ENCODE measurements at regions not wholly inside any gene's neighbourhood (a gene's known extent, or its start where the extent isn't known, plus 50 kb on each side); places are given as distances from the start of the nearest gene placed in this dataset.

- no peak overlapping the region for H2AFZ ChIP-seq (ENCODE audit: low read length)
- DNase-seq (ENCODE audit: low read depth in 2 of 2): no peak
Measured at GRCh38 chr10:117673230-117674010, 130.9 kb downstream of the EMX2 start.

GRCh38 chr10:117674201-117674600, 131.7 kb downstream of the EMX2 start:
- H3K27me3 ChIP-seq (ENCODE audit: control insufficient read depth, insufficient read depth, low read length): no peaks in the 10 kb centered on the region
- H3K36me3 ChIP-seq (ENCODE audit: control insufficient read depth, insufficient read depth, low read length): no peaks in the 10 kb centered on the region
- no peak for TF ChIP-seq EZH2 (IDR thresholded peaks at IDR 0.05; ENCODE audit: low read length, missing control alignments)
- H4K20me1 ChIP-seq (ENCODE audit: control insufficient read depth, extremely low read depth, insufficient read depth, low read length): no peaks in the 10 kb centered on the region
- H3K9me3 ChIP-seq (ENCODE audit: control insufficient read depth, insufficient read depth, low read depth, low read length): no peaks in the 10 kb centered on the region
- no peak overlapping the region for H3K9ac ChIP-seq (ENCODE audit: insufficient read depth, low read length)
- H2AFZ ChIP-seq (ENCODE audit: low read length): no peak overlapping the region
- H3K4me3 ChIP-seq (replicated peaks in 1 of 4; ENCODE audit: control extremely low read depth in 1 of 4, insufficient read depth in 1 of 4, low read depth in 3 of 4, low read length in 4 of 4): no peak overlapping the region
- no peak overlapping the region for H3K27ac ChIP-seq (ENCODE audit: insufficient read depth, low read length)
- H3K4me1 ChIP-seq (ENCODE audit: control insufficient read depth, extremely low read depth, insufficient read depth, low read length): no peaks in the 10 kb centered on the region
- no peaks in the 10 kb centered on the region for H3K79me2 ChIP-seq (ENCODE audit: control insufficient read depth, insufficient read depth, low read length)
- no peak overlapping the region for H3K4me2 ChIP-seq (ENCODE audit: extremely low read depth, insufficient read depth, low read length)
- no peak for DNase-seq (ENCODE audit: low read depth in 2 of 2)

More at GRCh38 chr10:117673230-117674010, 130.9 kb downstream of the EMX2 start:
- H3K9ac ChIP-seq (ENCODE audit: insufficient read depth, low read length): no peak overlapping the region
- H3K4me3 ChIP-seq (replicated peaks in 1 of 4; ENCODE audit: control extremely low read depth in 1 of 4, insufficient read depth in 1 of 4, low read depth in 3 of 4, low read length in 4 of 4): no peak overlapping the region
- TF ChIP-seq, protein P1, sequence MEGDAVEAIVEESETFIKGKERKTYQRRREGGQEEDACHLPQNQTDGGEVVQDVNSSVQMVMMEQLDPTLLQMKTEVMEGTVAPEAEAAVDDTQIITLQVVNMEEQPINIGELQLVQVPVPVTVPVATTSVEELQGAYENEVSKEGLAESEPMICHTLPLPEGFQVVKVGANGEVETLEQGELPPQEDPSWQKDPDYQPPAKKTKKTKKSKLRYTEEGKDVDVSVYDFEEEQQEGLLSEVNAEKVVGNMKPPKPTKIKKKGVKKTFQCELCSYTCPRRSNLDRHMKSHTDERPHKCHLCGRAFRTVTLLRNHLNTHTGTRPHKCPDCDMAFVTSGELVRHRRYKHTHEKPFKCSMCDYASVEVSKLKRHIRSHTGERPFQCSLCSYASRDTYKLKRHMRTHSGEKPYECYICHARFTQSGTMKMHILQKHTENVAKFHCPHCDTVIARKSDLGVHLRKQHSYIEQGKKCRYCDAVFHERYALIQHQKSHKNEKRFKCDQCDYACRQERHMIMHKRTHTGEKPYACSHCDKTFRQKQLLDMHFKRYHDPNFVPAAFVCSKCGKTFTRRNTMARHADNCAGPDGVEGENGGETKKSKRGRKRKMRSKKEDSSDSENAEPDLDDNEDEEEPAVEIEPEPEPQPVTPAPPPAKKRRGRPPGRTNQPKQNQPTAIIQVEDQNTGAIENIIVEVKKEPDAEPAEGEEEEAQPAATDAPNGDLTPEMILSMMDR (conservative IDR thresholded peaks at IDR 0.05 in 1 of 2, IDR thresholded peaks at IDR 0.05 in 1 of 2; ENCODE audit: low read depth in 1 of 2, low read length in 2 of 2): no peak
- no peak for TF ChIP-seq EZH2 (IDR thresholded peaks at IDR 0.05; ENCODE audit: low read length, missing control alignments)
- H3K36me3 ChIP-seq (ENCODE audit: control insufficient read depth, insufficient read depth, low read length): no peaks in the 10 kb centered on the region
- H3K9me3 ChIP-seq (ENCODE audit: control insufficient read depth, insufficient read depth, low read depth, low read length): no peaks in the 10 kb centered on the region
- no peaks in the 10 kb centered on the region for H4K20me1 ChIP-seq (ENCODE audit: control insufficient read depth, extremely low read depth, insufficient read depth, low read length)
- H3K27me3 ChIP-seq (ENCODE audit: control insufficient read depth, insufficient read depth, low read length): no peaks in the 10 kb centered on the region
- no peak overlapping the region for H3K4me2 ChIP-seq (ENCODE audit: extremely low read depth, insufficient read depth, low read length)
- no peaks in the 10 kb centered on the region for H3K79me2 ChIP-seq (ENCODE audit: control insufficient read depth, insufficient read depth, low read length)
- no peaks in the 10 kb centered on the region for H3K4me1 ChIP-seq (ENCODE audit: control insufficient read depth, extremely low read depth, insufficient read depth, low read length)
- H3K27ac ChIP-seq (ENCODE audit: insufficient read depth, low read length): no peak overlapping the region

DNA sequence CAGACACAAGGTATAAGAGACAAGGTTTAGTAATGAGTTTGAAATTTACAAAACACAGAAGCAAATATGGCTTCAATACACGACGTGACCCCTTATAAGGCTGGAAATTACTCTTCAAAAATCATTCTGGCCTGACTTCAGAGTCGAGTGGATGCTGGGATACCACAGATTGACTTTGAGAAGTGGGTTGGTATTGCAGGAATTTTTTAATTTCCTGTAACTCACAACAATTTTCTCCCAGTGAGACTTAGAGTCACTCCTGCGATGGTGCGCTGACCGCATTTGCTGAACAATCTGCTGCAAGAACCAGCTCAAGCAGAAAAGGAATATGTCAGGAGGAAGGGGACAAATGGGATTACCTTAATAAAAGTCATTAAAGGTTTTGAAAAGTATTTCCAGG, 132.1 kb downstream of the EMX2 start:
- TF ChIP-seq EZH2 (IDR thresholded peaks at IDR 0.05; ENCODE audit: low read length, missing control alignments): no peak
- TF ChIP-seq, protein P1 (conservative IDR thresholded peaks at IDR 0.05 in 1 of 2, IDR thresholded peaks at IDR 0.05 in 1 of 2; ENCODE audit: low read depth in 1 of 2, low read length in 2 of 2): no peak
- peak in 1 of 2 donors; percentile 51 for DNase-seq (ENCODE audit: low read depth in 2 of 2)
- Histone ChIP-seq H3K9ac (ENCODE audit: insufficient read depth, low read length) (no peak overlapping the region), H2AFZ (ENCODE audit: low read length) (no peak overlapping the region), H3K36me3 (ENCODE audit: control insufficient read depth, insufficient read depth, low read length) (no peaks in the 10 kb centered on the region), H3K4me2 (ENCODE audit: extremely low read depth, insufficient read depth, low read length) (no peak overlapping the region), H3K27me3 (ENCODE audit: control insufficient read depth, insufficient read depth, low read length) (no peaks in the 10 kb centered on the region), H3K9me3 (ENCODE audit: control insufficient read depth, insufficient read depth, low read depth, low read length) (no peaks in the 10 kb centered on the region), H3K4me1 (ENCODE audit: control insufficient read depth, extremely low read depth, insufficient read depth, low read length) (no peaks in the 10 kb centered on the region), H4K20me1 (ENCODE audit: control insufficient read depth, extremely low read depth, insufficient read depth, low read length) (no peaks in the 10 kb centered on the region), H3K4me3 (replicated peaks in 1 of 4; ENCODE audit: control extremely low read depth in 1 of 4, insufficient read depth in 1 of 4, low read depth in 3 of 4, low read length in 4 of 4) (no peak overlapping the region), H3K27ac (ENCODE audit: insufficient read depth, low read length) (no peak overlapping the region), H3K79me2 (ENCODE audit: control insufficient read depth, insufficient read depth, low read length) (no peaks in the 10 kb centered on the region)
